Liver (tissue), 8 donors: ENCODE measurements at regions not wholly inside any gene's neighbourhood (a gene's known extent, or its start where the extent isn't known, plus 50 kb on each side); places are given as distances from the start of the nearest gene placed in this dataset.

ENCODE experiments used
- DNase-seq: peaks from one replicate; pipeline ENCODE4 v3.0.0-alpha.2; 2017; ENCODE audit warnings: low spot score
- H3K27ac ChIP-seq, 2 donors: one replicate each; pipeline ENCODE4 v1.7.0; 2013; ENCODE audit warnings: inconsistent platforms in 2 of 2, low read length in 2 of 2, control low read depth in 1 of 2, low read depth in 1 of 2, mild to moderate bottlenecking in 1 of 2
- H3K27me3 ChIP-seq, 4 donors: one replicate each; pipeline versions ENCODE4 v1.6.1 to v1.7.0; 2013; ENCODE audit warnings: low read length in 3 of 4, inconsistent platforms in 1 of 4, mild to moderate bottlenecking in 1 of 4, moderate library complexity in 1 of 4; ENCODE audit not compliant: control insufficient read depth in 4 of 4, insufficient read depth in 4 of 4
- H3K36me3 ChIP-seq, 4 donors: one replicate each; pipeline versions ENCODE4 v1.6.1 to v1.7.0; 2013; ENCODE audit warnings: low read length in 3 of 4, mild to moderate bottlenecking in 3 of 4, low read depth in 1 of 4, moderate library complexity in 1 of 4; ENCODE audit not compliant: control insufficient read depth in 4 of 4, insufficient read depth in 3 of 4
- H3K4me1 ChIP-seq, 4 donors: one replicate each; pipeline versions ENCODE4 v1.6.1 to v1.7.0; 2013; ENCODE audit warnings: low read length in 3 of 4, mild to moderate bottlenecking in 3 of 4, moderate library complexity in 1 of 4; ENCODE audit not compliant: control insufficient read depth in 4 of 4, insufficient read depth in 4 of 4
- H3K4me3 ChIP-seq, 3 donors: one replicate each; pipeline versions ENCODE4 v1.6.1 to v1.7.0; 2013; ENCODE audit warnings: low read length in 3 of 3, control low read depth in 1 of 3, low read depth in 1 of 3, mild to moderate bottlenecking in 1 of 3
- H3K9ac ChIP-seq, 2 donors: one replicate each; pipeline ENCODE4 v1.7.0; 2013; ENCODE audit warnings: low read length in 2 of 2, mild to moderate bottlenecking in 2 of 2, moderate library complexity in 2 of 2, control low read depth in 1 of 2, low read depth in 1 of 2
- H3K9me3 ChIP-seq, 4 donors: one replicate each; pipeline versions ENCODE4 v1.6.1 to v1.7.0; 2013; ENCODE audit warnings: low read length in 3 of 4; ENCODE audit not compliant: control insufficient read depth in 4 of 4
- FOXA1 ChIP-seq: IDR thresholded peaks from 2 replicates; pipeline ENCODE4 v1.6.1; 2016; ENCODE audit warnings: antibody characterized with exemption
- FOXA2 ChIP-seq: IDR thresholded peaks from 2 replicates; pipeline ENCODE4 v1.6.1; 2016; ENCODE audit warnings: antibody characterized with exemption
- HNF4A ChIP-seq, 2 donors: conservative IDR thresholded peaks; 2 replicates each; pipeline ENCODE4 v1.6.1; 2016; ENCODE audit warnings: antibody characterized with exemption in 2 of 2, mild to moderate bottlenecking in 2 of 2
- HNF4G ChIP-seq: IDR thresholded peaks from 2 replicates; pipeline ENCODE4 v1.6.1; 2016; ENCODE audit warnings: antibody characterized with exemption
- JUND ChIP-seq, 2 donors: IDR thresholded peaks; 2 replicates each; pipeline ENCODE4 v1.6.1; 2016; ENCODE audit warnings: antibody characterized with exemption in 2 of 2
- NR2F2 ChIP-seq: IDR thresholded peaks from 2 replicates; pipeline ENCODE4 v1.6.1; 2016; ENCODE audit warnings: antibody characterized with exemption
- TAF1 ChIP-seq: conservative IDR thresholded peaks from 2 replicates; pipeline ENCODE4 v1.6.1; 2016; ENCODE audit warnings: antibody characterized with exemption, mild to moderate bottlenecking
- YY1 ChIP-seq: IDR thresholded peaks from 2 replicates; pipeline ENCODE4 v1.6.1; 2016; ENCODE audit warnings: antibody characterized with exemption, mild to moderate bottlenecking
- WGBS: extraction: QIAGEN DNeasy Blood & Tissue Kit; methylation state at CpG from one replicate; pipeline ENCODE4 v1.1.7; 2013; 5-methylcytosine and 5-hydroxymethylcytosine counted together
- TF ChIP-seq, protein P1 (sequence below): IDR thresholded peaks from 2 replicates; pipeline ENCODE4 v1.6.1; 2016; ENCODE audit warnings: antibody characterized with exemption
- TF ChIP-seq, protein P2 (sequence below): IDR thresholded peaks from 2 replicates; pipeline ENCODE4 v1.6.1; 2016; ENCODE audit warnings: antibody characterized with exemption, mild to moderate bottlenecking
- TF ChIP-seq, protein P3 (sequence below): fragments of 150-350 bp; IDR thresholded peaks from 2 replicates; pipeline ENCODE4 v1.5.1; 2017; ENCODE audit warnings: improper control_type of control experiment, low read depth, low read length; ENCODE audit not compliant: missing input control
- donor health status: healthy.
- donor health status: healthy.
- donor health status: healthy.
- donor health status: healthy.
- donor health status: healthy.

DNA sequence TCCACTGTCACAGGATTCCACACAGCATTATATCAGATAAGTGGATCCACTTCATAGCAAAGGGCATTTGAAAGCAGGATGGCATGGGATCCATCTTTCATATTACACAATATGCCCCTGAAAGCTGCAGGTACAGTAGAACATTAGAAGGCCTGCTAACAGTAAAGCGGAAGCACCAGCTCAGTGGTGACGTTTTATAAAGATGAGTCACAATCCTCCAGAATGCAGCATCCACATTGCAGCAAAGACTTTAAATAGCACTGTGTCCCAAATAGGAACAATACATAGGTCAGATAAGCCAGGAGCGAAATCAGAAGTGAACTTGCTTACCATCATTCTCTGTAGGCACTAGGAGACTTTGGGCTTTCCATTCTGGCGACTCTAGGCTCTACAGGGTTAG lies 609.5 kb upstream of the FAT1 start:
- no peaks in the 10 kb centered on the region for H3K36me3 ChIP-seq
- no peak overlapping the region for H3K27ac ChIP-seq
- no peak for DNase-seq
- no peaks in the 10 kb centered on the region for H3K27me3 ChIP-seq
- no peak for TF ChIP-seq JUND (IDR thresholded peaks at IDR 0.05)
- TF ChIP-seq HNF4A (conservative IDR thresholded peaks at IDR 0.05), result no peak
- no peak for TF ChIP-seq TAF1
- TF ChIP-seq HNF4G, result no peak
- TF ChIP-seq, protein P1, sequence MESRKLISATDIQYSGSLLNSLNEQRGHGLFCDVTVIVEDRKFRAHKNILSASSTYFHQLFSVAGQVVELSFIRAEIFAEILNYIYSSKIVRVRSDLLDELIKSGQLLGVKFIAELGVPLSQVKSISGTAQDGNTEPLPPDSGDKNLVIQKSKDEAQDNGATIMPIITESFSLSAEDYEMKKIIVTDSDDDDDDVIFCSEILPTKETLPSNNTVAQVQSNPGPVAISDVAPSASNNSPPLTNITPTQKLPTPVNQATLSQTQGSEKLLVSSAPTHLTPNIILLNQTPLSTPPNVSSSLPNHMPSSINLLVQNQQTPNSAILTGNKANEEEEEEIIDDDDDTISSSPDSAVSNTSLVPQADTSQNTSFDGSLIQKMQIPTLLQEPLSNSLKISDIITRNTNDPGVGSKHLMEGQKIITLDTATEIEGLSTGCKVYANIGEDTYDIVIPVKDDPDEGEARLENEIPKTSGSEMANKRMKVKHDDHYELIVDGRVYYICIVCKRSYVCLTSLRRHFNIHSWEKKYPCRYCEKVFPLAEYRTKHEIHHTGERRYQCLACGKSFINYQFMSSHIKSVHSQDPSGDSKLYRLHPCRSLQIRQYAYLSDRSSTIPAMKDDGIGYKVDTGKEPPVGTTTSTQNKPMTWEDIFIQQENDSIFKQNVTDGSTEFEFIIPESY, result no peak
- TF ChIP-seq NR2F2, result no peak
- TF ChIP-seq, protein P2, sequence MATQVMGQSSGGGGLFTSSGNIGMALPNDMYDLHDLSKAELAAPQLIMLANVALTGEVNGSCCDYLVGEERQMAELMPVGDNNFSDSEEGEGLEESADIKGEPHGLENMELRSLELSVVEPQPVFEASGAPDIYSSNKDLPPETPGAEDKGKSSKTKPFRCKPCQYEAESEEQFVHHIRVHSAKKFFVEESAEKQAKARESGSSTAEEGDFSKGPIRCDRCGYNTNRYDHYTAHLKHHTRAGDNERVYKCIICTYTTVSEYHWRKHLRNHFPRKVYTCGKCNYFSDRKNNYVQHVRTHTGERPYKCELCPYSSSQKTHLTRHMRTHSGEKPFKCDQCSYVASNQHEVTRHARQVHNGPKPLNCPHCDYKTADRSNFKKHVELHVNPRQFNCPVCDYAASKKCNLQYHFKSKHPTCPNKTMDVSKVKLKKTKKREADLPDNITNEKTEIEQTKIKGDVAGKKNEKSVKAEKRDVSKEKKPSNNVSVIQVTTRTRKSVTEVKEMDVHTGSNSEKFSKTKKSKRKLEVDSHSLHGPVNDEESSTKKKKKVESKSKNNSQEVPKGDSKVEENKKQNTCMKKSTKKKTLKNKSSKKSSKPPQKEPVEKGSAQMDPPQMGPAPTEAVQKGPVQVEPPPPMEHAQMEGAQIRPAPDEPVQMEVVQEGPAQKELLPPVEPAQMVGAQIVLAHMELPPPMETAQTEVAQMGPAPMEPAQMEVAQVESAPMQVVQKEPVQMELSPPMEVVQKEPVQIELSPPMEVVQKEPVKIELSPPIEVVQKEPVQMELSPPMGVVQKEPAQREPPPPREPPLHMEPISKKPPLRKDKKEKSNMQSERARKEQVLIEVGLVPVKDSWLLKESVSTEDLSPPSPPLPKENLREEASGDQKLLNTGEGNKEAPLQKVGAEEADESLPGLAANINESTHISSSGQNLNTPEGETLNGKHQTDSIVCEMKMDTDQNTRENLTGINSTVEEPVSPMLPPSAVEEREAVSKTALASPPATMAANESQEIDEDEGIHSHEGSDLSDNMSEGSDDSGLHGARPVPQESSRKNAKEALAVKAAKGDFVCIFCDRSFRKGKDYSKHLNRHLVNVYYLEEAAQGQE, result no peak
- no peak for TF ChIP-seq FOXA1
- H3K9ac ChIP-seq, result no peak overlapping the region
- H3K9me3 ChIP-seq, result peaks cover 0 to 7% (median 0%) of the 10 kb centered on the region in 4 donors
- 80% methylated on average over 4 of the region's 4 CpGs for WGBS
- H3K4me1 ChIP-seq, result no peaks in the 10 kb centered on the region
- H3K4me3 ChIP-seq, result no peak overlapping the region

DNA sequence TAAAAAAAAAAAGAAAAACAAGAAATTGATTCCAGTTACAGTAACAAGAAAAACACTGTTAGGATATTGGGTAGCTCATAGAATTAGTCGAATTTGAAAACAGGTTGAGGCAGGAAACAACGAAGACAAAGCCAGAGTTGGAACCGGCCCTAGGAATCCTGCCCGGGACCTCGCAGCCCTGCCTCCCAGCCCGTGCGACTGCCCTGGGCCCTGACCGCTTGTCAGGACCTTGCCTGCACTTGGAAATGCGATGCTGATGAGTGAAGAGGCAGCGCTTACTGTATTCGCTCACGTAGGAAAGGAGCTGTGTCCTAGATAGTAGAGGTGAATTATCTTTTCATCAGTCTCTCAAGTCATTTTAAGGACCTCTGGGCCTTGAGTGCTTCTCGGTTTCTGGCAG lies 611.7 kb upstream of the FAT1 start:
- Histone ChIP-seq H3K4me1 (no peaks in the 10 kb centered on the region), H3K27me3 (peaks cover 0 to 2% (median 0%) of the 10 kb centered on the region in 4 donors), H3K36me3 (no peaks in the 10 kb centered on the region), H3K9ac (no peak overlapping the region), H3K27ac (no peak overlapping the region), H3K4me3 (no peak overlapping the region), H3K9me3 (peaks cover 0 to 7% (median 0%) of the 10 kb centered on the region in 4 donors)
- TF ChIP-seq HNF4A (conservative IDR thresholded peaks at IDR 0.05) (no peak), FOXA1 (no peak), NR2F2 (no peak), YY1 (no peak), FOXA2 (no peak)
- TF ChIP-seq, protein P1, result no peak
- TF ChIP-seq, protein P2, result no peak
- TF ChIP-seq, protein P3, sequence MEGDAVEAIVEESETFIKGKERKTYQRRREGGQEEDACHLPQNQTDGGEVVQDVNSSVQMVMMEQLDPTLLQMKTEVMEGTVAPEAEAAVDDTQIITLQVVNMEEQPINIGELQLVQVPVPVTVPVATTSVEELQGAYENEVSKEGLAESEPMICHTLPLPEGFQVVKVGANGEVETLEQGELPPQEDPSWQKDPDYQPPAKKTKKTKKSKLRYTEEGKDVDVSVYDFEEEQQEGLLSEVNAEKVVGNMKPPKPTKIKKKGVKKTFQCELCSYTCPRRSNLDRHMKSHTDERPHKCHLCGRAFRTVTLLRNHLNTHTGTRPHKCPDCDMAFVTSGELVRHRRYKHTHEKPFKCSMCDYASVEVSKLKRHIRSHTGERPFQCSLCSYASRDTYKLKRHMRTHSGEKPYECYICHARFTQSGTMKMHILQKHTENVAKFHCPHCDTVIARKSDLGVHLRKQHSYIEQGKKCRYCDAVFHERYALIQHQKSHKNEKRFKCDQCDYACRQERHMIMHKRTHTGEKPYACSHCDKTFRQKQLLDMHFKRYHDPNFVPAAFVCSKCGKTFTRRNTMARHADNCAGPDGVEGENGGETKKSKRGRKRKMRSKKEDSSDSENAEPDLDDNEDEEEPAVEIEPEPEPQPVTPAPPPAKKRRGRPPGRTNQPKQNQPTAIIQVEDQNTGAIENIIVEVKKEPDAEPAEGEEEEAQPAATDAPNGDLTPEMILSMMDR, result no peak
- 84% methylated on average over 13 of the region's 13 CpGs for WGBS
- no peak for DNase-seq
